HUES64 (cell line): ENCODE measurements at regions not wholly inside any gene's neighbourhood (a gene's known extent, or its start where the extent isn't known, plus 50 kb on each side); places are given as distances from the start of the nearest gene placed in this dataset.
"Not testable (repeated sequence)": the region's sequence is repeated elsewhere in the genome, so short reads cannot be mapped to it uniquely, and the experiment has no call there.

Experiments used
- H3K27ac ChIP-seq: 2 replicates; pipeline ENCODE4 v1.7.0; 2013; ENCODE audit warnings: low read depth, low read length, inconsistent platforms
- H3K27me3 ChIP-seq: 2 replicates; pipeline ENCODE4 v1.6.1; 2013; ENCODE audit warnings: mild to moderate bottlenecking, low read length; ENCODE audit not compliant: insufficient read depth
- H3K36me3 ChIP-seq: 2 replicates; pipeline ENCODE4 v1.6.1; 2013; ENCODE audit warnings: mild to moderate bottlenecking, low read length; ENCODE audit not compliant: insufficient read depth
- H3K4me1 ChIP-seq: 2 replicates; pipeline ENCODE4 v1.6.1; 2013; ENCODE audit warnings: mild to moderate bottlenecking, low read length, moderate library complexity; ENCODE audit not compliant: insufficient read depth
- H3K4me3 ChIP-seq: 2 replicates; pipeline ENCODE4 v1.5.1; 2013; ENCODE audit warnings: mild to moderate bottlenecking, low read length, moderate library complexity
- H3K9ac ChIP-seq: 2 replicates; pipeline ENCODE4 v1.6.1; 2013; ENCODE audit warnings: mild to moderate bottlenecking, low read depth, low read length
- H3K9me3 ChIP-seq: 2 replicates; pipeline ENCODE4 v1.6.1; 2013; ENCODE audit warnings: low read depth, low read length; ENCODE audit not compliant: insufficient read depth
- WGBS: fragments of 150-250, 120-280 bp; methylation state at CpG from one replicate; pipeline ENCODE4 v1.1.7; 2013; ENCODE audit warnings: missing lambda C conversion rate; 5-methylcytosine and 5-hydroxymethylcytosine counted together

DNA sequence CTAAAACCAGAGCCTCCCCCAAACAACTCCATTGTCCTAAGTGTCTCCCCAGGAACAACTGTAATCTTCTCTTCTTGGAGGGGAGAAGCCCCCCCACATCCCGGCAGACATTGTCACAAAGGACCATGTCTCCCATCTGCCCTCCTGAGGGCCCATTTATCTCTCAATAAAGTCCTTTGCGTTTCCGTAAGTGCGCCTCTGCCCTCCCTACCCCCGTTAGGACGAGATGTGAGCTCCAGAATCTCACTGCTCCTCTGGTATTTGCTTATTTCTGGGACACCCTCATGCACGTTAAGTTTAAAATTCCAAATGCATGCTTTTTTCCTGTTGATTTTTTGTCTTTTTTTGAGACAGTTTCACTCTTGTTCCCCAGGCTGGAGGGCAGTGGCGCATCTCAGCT, 52.3 kb upstream of the SFSWAP start:
- H3K4me1 ChIP-seq, H3K4me3 ChIP-seq, H3K36me3 ChIP-seq, H3K27ac ChIP-seq, H3K9me3 ChIP-seq, H3K9ac ChIP-seq: not testable (repeated sequence)
- H3K27me3 ChIP-seq = peaks cover 14% of the 10 kb centered on the region
- 86% methylated on average over 5 of the region's 8 CpGs for WGBS

DNA sequence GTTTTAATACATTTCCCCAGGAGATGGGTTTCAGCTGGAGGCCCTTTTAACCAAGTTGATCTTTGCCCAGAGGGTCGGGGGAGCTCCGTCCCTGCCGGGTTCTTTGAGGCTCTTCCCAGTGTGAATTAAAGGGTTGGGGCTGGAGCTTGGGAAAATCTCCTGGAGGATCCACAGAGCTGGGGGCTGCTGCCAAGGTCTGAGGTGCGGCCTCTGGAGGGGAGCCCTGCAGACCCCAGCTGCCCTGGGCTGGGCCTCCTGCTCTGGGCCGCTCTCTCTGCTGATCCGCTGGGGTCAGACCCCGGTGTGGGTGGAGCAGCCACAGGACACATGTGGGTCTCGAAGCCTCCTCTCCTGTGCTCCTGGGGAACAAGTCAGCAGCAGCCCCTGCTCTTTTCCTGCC, 51.4 kb upstream of the SFSWAP start:
- H3K4me1 ChIP-seq, H3K4me3 ChIP-seq, H3K9ac ChIP-seq, H3K9me3 ChIP-seq, H3K27ac ChIP-seq, H3K36me3 ChIP-seq: not testable (repeated sequence)
- WGBS = 85% methylated on average over 5 of the region's 8 CpGs
- H3K27me3 ChIP-seq = peaks cover 14% of the 10 kb centered on the region

DNA sequence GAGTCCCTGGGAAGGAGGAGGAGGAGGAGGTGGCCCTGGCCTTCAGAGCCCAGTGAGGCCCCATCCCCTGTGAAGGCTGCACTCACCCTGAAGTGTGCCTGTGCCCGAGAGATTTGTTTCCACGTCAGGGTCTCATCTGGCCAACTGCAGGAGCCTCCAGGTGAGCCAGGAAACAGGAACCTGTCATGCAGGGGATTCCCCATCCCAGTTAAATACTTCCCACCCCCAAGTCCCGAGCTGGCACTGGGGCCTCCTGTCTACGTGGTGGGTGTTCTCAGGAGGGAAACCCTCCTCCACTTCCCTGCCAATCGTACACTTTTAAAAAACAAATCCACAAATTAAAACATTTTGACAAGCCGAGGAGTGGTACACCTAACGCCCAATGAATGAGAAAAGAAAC, 50.9 kb upstream of the SFSWAP start:
- H3K27me3 ChIP-seq = peaks cover 14% of the 10 kb centered on the region
- H3K9ac ChIP-seq, H3K9me3 ChIP-seq, H3K4me3 ChIP-seq, H3K36me3 ChIP-seq, H3K27ac ChIP-seq, H3K4me1 ChIP-seq: not testable (repeated sequence)
- 89% methylated on average over 7 of the region's 7 CpGs for WGBS

DNA sequence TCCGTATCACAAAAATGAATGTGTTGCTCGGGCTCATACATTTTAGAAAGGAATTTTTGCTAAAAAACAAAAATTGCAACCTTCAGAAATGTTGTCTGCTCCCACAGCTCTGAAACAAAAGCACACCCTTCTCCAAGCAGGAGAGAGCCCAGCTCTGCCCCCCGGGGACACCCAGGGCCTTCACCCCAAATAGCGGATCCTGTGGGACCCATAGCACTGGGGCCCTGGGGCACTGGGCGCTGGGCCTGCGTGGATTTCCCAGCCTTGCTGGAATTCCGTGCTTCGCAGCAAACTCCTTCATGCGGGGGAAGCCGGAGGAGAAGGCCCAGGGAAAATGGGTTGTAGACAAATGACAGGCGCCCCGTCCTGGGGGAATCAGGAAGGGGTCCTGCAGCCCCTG, 50.5 kb upstream of the SFSWAP start:
- H3K27me3 ChIP-seq = peaks cover 14% of the 10 kb centered on the region
- H3K4me3 ChIP-seq, H3K9me3 ChIP-seq, H3K9ac ChIP-seq, H3K27ac ChIP-seq, H3K36me3 ChIP-seq, H3K4me1 ChIP-seq: not testable (repeated sequence)
- 92% methylated on average over 8 of the region's 12 CpGs for WGBS
